Stimulated activated naive CD8-positive, alpha-beta T cell treated with anti-CD3 and anti-CD28 coated beads, Interleukin-15, amount 100 ng/mL, for 72 hours (primary cell): ENCODE measurements at regions not wholly inside any gene's neighbourhood (a gene's known extent, or its start where the extent isn't known, plus 50 kb on each side); places are given as distances from the start of the nearest gene placed in this dataset.
A peak's percentile ranks its signal among the peaks of the same experiment; 100 is the strongest.

Source experiments
- ATAC-seq: fragments of 150-1000 bp; cut with Tn5 transposase; 2 replicates; pipeline ENCODE4 v1.10.0; 2021; ENCODE audit warnings: mild to moderate bottlenecking, moderate library complexity
- DNase-seq, 2 donors: peaks; one replicate each; pipeline ENCODE4 v3.0.0; 2021 to 2022
- H3K27ac Mint-ChIP-seq, 2 donors: one replicate each; pipeline ENCODE4 v1.8.0; 2022; ENCODE audit warnings: mild to moderate bottlenecking in 2 of 2, mixed read lengths in 2 of 2, moderate library complexity in 2 of 2
- H3K27me3 Mint-ChIP-seq: one replicate; pipeline ENCODE4 v1.8.0; 2022; ENCODE audit warnings: mixed read lengths
- H3K4me1 Mint-ChIP-seq: one replicate; pipeline ENCODE4 v1.8.0; 2022; ENCODE audit warnings: mild to moderate bottlenecking, mixed read lengths
- H3K4me3 Mint-ChIP-seq, 2 donors: one replicate each; pipeline ENCODE4 v1.8.0; 2022; ENCODE audit warnings: mild to moderate bottlenecking in 2 of 2, mixed read lengths in 2 of 2, moderate library complexity in 1 of 2
- H3K9me3 Mint-ChIP-seq, 2 donors: one replicate each; pipeline ENCODE4 v1.8.0; 2022; ENCODE audit warnings: mixed read lengths in 2 of 2

GRCh38 chr4:11297201-11297600 is 131.5 kb downstream of the HS3ST1 start:
- Mint-ChIP-seq H3K27me3 (no peaks in the 10 kb centered on the region), H3K4me1 (peaks cover 9% of the 10 kb centered on the region), H3K9me3 (no peaks in the 10 kb centered on the region), H3K27ac (no peak overlapping the region), H3K4me3 (no peak overlapping the region)
- DNase-seq (no peak), ATAC-seq (peak; percentile 59)

DNA sequence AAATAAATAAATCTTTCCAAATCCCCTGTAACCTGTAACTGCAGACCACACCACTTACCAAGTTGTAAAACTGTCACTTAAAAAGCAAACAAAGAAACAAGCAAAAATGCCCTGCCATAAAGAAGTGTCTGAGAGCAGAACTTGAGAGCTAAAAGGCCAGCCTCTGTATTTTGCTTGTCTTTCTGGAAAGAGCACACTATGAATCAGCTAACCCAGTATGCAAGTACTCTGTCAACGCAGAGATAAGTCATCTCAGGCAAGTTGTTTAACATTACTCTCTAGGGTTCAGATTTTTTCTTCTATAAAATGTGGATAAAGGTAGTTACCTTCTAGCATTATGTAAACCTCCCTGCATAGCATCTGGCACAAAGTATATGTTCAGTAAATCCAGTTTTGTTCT is 134.8 kb downstream of the HS3ST1 start:
- peaks cover 9% of the 10 kb centered on the region for H3K4me1 Mint-ChIP-seq
- H3K4me3 Mint-ChIP-seq = no peak overlapping the region
- no peak overlapping the region for H3K27ac Mint-ChIP-seq
- ATAC-seq (no peak), DNase-seq (no peak)
- H3K27me3 Mint-ChIP-seq = no peaks in the 10 kb centered on the region
- no peaks in the 10 kb centered on the region for H3K9me3 Mint-ChIP-seq

DNA sequence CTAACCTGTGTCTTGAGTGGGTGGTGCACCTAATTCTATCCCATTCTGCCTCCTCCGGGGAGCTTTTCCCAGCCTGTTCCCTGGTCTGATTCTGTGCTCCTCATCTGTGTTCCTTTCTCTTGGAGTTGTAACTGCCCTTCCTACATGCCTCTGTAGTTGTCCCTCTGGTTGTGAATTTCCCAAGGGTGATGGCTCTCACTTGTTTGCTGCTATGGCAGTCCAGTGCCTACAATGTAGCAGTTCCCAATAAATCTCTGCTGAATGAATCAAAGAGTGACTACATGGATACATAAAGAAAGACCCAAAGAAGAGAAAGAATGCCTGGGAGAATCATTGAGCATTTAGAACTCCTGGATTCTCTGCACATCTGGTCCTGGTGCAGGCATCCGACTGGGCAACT is 141.6 kb downstream of the HS3ST1 start:
- no peak for ATAC-seq
- no peak overlapping the region for H3K27ac Mint-ChIP-seq
- H3K4me1 Mint-ChIP-seq = peaks cover 5% of the 10 kb centered on the region
- no peak overlapping the region for H3K4me3 Mint-ChIP-seq
- H3K27me3 Mint-ChIP-seq = peaks cover 9% of the 10 kb centered on the region
- peaks cover 6 to 23% of the 10 kb centered on the region in 2 donors for H3K9me3 Mint-ChIP-seq
- no peak for DNase-seq

DNA sequence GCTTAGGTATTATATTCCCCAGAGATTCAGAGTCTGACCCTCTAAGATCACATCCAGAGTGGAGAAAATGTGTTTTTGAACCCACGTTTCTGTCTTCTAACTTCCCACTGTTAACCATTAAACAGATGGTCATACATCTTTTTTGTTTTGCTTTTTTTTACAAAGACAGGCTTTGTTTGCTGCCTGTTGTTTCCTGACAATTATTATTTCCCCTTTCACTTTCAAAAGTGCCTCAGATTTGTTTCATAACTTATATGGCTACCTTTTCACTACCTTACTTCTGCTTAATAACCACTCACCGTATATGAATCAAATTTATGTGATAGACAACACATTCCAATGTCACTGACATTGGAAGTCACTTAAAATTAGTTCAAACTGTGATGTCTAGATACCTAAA is 142.2 kb downstream of the HS3ST1 start:
- Mint-ChIP-seq H3K9me3 (peaks cover 6 to 23% of the 10 kb centered on the region in 2 donors), H3K4me3 (no peak overlapping the region), H3K27me3 (peaks cover 9% of the 10 kb centered on the region), H3K4me1 (peaks cover 5% of the 10 kb centered on the region), H3K27ac (no peak overlapping the region)
- no peak for DNase-seq
- ATAC-seq = no peak

DNA sequence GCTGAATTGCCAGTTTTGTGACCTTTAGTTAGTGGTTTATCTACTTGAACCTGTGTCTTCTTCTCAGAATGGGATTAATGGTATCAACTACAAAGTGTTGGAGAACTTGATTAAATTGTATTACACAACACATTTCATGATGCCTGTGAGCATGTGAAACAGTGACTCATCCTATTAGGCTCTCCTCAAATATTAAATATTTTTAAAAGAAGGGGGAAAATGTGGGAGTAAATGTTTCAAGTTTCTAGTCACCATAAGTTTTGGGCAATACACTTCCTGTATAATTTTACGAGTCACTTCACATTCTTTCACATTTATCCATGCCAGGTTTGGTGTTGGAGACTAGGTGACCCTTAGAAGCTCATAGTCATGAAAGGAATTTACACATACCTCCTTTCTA is 147.0 kb downstream of the HS3ST1 start:
- Mint-ChIP-seq H3K27me3 (peaks cover under 1% of the 10 kb centered on the region), H3K4me3 (no peak overlapping the region), H3K4me1 (no peaks in the 10 kb centered on the region), H3K27ac (no peak overlapping the region), H3K9me3 (peaks cover 6 to 23% of the 10 kb centered on the region in 2 donors)
- no peak for ATAC-seq
- DNase-seq = no peak

- Mint-ChIP-seq H3K27ac (no peak overlapping the region), H3K4me3 (no peak overlapping the region), H3K4me1 (no peaks in the 10 kb centered on the region), H3K27me3 (peaks cover 8% of the 10 kb centered on the region), H3K9me3 (peaks cover 7% of the 10 kb centered on the region in 2 donors)
- ATAC-seq (no peak), DNase-seq (no peak)
Observed at GRCh38 chr4:11271263-11271662, 157.4 kb downstream of the HS3ST1 start.

DNA sequence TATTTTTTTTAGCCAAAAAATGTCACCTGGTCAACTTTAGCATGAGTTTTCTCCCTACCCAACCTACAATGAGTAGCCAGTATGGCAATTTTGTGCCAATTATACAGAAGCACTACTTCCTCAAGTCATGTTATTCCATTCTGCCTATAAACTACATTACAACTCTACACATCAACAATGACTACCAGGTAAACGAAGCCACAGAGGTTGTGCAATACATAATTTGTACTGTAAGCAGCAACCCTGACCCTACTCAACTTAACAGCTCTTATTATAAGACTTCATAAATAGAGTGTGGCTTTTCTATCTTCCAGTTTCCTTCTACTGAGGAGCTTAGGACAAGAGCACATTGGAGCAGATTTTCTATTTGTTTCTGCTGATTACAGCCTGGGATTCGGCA is 160.5 kb downstream of the HS3ST1 start:
- Mint-ChIP-seq H3K9me3 (peaks cover 7% of the 10 kb centered on the region in 2 donors), H3K27me3 (peaks cover 6% of the 10 kb centered on the region), H3K4me3 (no peak overlapping the region), H3K27ac (no peak overlapping the region), H3K4me1 (no peaks in the 10 kb centered on the region)
- DNase-seq (no peak), ATAC-seq (no peak)

DNA sequence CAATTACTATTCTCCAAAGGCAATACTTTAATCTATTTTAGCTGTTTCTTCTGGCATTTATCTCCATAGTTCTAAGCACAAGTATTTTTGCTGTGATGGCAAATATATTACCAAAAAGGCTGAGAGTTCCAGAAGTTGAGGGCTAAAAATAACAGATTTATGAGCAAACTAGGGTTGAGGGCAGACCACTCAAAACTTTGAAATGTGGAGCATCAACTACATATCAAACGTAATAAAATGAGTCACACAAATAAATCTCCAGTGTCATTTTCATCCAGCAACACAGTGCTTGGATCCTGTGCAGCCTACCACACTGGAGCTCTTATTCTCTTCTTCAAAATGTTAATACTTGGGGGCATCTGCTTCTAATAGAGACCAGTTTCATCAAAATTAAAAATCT is 163.9 kb downstream of the HS3ST1 start:
- Mint-ChIP-seq H3K9me3 (peaks cover 7% of the 10 kb centered on the region in 2 donors), H3K27me3 (no peaks in the 10 kb centered on the region), H3K27ac (no peak overlapping the region), H3K4me1 (no peaks in the 10 kb centered on the region), H3K4me3 (no peak overlapping the region)
- no peak for DNase-seq
- no peak for ATAC-seq

DNA sequence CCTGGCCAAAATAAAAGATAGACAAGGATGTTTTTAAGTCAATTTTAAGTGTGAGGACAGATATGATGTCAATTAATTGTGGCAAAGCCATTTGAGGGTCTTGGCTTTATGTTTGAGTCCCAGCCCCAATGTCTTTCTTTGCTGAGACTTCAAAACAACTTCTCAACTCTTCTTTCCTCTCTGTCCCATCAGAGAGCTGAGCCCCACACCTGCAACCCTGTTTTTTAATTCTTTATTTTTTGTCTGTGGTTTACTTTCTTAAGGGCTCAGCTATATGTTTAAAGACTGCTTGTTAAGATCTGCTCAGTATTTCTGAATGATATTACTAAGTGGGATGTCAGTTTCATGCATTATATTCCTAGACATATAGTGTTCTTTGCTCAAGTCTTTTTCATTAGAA is 164.3 kb downstream of the HS3ST1 start:
- Mint-ChIP-seq H3K4me1 (no peaks in the 10 kb centered on the region), H3K27me3 (no peaks in the 10 kb centered on the region), H3K27ac (no peak overlapping the region), H3K4me3 (no peak overlapping the region), H3K9me3 (peaks cover 7% of the 10 kb centered on the region in 2 donors)
- ATAC-seq (no peak), DNase-seq (no peak)

DNA sequence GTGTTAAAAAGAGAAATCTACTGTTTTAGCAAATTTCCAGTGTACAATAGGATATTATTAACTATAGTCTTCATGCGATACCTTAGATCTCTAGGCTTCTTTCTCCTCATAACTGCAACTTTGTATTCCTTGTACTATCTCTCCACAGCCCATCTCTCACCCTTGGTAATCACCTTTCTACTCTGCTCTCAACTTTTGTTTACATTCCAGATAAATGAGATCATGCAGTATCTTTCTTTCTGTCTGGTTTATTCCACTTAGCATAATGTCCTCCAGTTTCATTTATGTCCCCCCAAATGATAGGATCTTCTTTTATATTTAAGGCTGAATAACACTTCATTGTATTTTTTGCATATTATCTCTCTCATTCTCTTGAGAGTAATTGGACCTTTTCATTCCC is 165.5 kb downstream of the HS3ST1 start:
- no peak for ATAC-seq
- H3K9me3 Mint-ChIP-seq = peaks cover 7% of the 10 kb centered on the region in 2 donors
- H3K4me3 Mint-ChIP-seq = no peak overlapping the region
- DNase-seq = no peak
- no peaks in the 10 kb centered on the region for H3K4me1 Mint-ChIP-seq
- no peak overlapping the region for H3K27ac Mint-ChIP-seq
- H3K27me3 Mint-ChIP-seq = no peaks in the 10 kb centered on the region

GRCh38 chr4:11261066-11261850 is 167.4 kb downstream of the HS3ST1 start:
- Mint-ChIP-seq H3K4me3 (no peak overlapping the region), H3K27ac (no peak overlapping the region), H3K4me1 (no peaks in the 10 kb centered on the region), H3K27me3 (no peaks in the 10 kb centered on the region), H3K9me3 (no peaks in the 10 kb centered on the region)
- ATAC-seq = no peak
- no peak for DNase-seq

DNA sequence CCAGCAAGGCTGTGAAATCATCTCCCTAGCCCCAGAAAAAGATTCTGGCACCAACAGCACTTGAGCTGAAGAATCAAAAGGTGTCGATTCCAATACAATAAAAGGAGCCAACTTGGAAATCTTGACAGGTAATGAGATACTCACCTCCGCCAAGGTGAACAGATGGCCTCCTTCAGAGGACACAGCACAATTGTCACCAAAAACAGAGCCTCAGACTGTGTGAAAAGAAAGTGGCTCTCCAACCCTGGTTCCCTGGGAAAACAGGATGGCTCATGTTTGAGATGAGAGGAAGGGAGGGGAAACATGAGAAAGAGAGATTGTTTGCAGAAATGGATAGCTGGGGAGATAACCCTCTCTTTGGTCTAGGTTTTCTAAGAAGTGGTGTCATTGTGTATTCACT is 168.9 kb downstream of the HS3ST1 start:
- Mint-ChIP-seq H3K27me3 (no peaks in the 10 kb centered on the region), H3K9me3 (no peaks in the 10 kb centered on the region), H3K4me3 (no peak overlapping the region), H3K4me1 (no peaks in the 10 kb centered on the region), H3K27ac (no peak overlapping the region)
- ATAC-seq (no peak), DNase-seq (no peak)

GRCh38 chr4:11252149-11252548 is 176.5 kb downstream of the HS3ST1 start:
- ATAC-seq = no peak
- Mint-ChIP-seq H3K4me3 (no peak overlapping the region), H3K4me1 (no peaks in the 10 kb centered on the region), H3K9me3 (peaks cover 4 to 8% of the 10 kb centered on the region in 2 donors), H3K27me3 (no peaks in the 10 kb centered on the region), H3K27ac (peak overlapping the region in 1 of 2 donors; percentile 3)
- no peak for DNase-seq

DNA sequence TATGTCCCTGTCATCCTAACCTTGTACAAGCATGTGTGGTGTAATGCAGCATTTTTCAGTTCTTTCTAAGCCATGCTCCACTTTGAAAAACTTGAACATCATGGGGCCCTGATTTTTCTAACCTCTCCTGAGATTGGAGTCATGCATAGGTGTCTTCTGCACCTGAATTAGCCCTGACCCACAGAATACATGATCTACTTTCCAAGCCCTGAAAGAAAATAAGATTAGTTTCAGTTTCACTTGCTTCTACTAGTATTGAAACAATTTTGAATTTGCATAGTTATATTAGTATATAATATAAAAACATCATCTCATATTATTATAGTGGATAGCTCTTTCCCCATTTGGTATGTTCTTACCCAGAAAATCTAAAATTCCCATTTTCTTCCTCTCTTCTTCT is 178.2 kb downstream of the HS3ST1 start:
- H3K27ac Mint-ChIP-seq = no peak overlapping the region
- no peak overlapping the region for H3K4me3 Mint-ChIP-seq
- no peaks in the 10 kb centered on the region for H3K27me3 Mint-ChIP-seq
- no peaks in the 10 kb centered on the region for H3K4me1 Mint-ChIP-seq
- ATAC-seq = no peak
- DNase-seq = no peak
- H3K9me3 Mint-ChIP-seq = peaks cover 4 to 8% of the 10 kb centered on the region in 2 donors

DNA sequence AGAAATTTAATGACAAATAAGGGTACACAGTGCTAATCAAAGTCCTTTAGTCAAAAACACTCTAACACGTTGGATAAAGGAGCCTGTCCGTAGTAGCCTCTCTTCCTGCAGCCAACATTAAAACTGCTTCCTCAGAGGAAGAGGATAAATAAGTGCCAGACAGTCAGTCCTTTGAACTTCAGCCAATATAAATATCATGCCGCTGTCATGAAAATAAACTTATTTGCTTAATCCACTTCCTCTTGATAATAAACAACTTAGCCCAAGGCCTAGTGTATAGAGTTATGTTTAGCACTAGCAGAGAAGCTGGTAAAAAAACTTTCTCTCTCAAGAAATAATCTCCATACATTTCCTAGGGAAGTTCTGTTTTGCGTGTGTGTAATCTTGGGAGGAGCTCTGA is 196.7 kb downstream of the HS3ST1 start:
- no peak for ATAC-seq
- H3K4me1 Mint-ChIP-seq = no peaks in the 10 kb centered on the region

GRCh38 chr4:11230866-11231265 is 197.8 kb downstream of the HS3ST1 start:
- H3K4me1 Mint-ChIP-seq = no peaks in the 10 kb centered on the region
- peaks cover 0 to 5% of the 10 kb centered on the region in 2 donors for H3K9me3 Mint-ChIP-seq
- no peaks in the 10 kb centered on the region for H3K27me3 Mint-ChIP-seq
- DNase-seq (no peak), ATAC-seq (no peak)
- no peak overlapping the region for H3K4me3 Mint-ChIP-seq
- no peak overlapping the region for H3K27ac Mint-ChIP-seq

More for the DNA sequence above, 196.7 kb downstream of the HS3ST1 start:
- Mint-ChIP-seq H3K27me3 (no peaks in the 10 kb centered on the region), H3K27ac (no peak overlapping the region), H3K9me3 (peaks cover 0 to 5% of the 10 kb centered on the region in 2 donors), H3K4me3 (no peak overlapping the region)
- no peak for DNase-seq

- DNase-seq = no peak
- no peaks in the 10 kb centered on the region for H3K9me3 Mint-ChIP-seq
- no peak overlapping the region for H3K4me3 Mint-ChIP-seq
- H3K4me1 Mint-ChIP-seq = no peaks in the 10 kb centered on the region
- ATAC-seq = no peak
- H3K27ac Mint-ChIP-seq = no peak overlapping the region
- no peaks in the 10 kb centered on the region for H3K27me3 Mint-ChIP-seq
Observed at GRCh38 chr4:11228530-11228929, 200.2 kb downstream of the HS3ST1 start.
